IMR-90 (cell line): ENCODE measurements at regions not wholly inside any gene's neighbourhood (a gene's known extent, or its start where the extent isn't known, plus 50 kb on each side); places are given as distances from the start of the nearest gene placed in this dataset.

Source experiments
- ATAC-seq: fragments of 200-7000 bp; cut with Tn5 transposase; 2 replicates; pipeline ENCODE4 v1.9.1; 2020; ENCODE audit warnings: low read depth, mild to moderate bottlenecking, moderate library complexity
- BruUV-seq: library from RNA; stranded (reverse); fragments of 400-500 nt; replicated peaks from 2 replicates; lab custom pipeline; 2021; lab: Mats Ljungman, UMichigan
- CTCF ChIA-PET: fragments of 300-600 bp; formaldehyde crosslinking; extraction: SDS; loops from one replicate; lab custom pipeline; 2021; ENCODE audit warnings: antibody characterized with exemption; lab: Yijun Ruan, JAX
- POLR2A ChIA-PET: fragments of 300-600 bp; sonication (Branson Sonifier 250); formaldehyde crosslinking; loops from one replicate; lab custom pipeline; 2022; ENCODE audit warnings: antibody characterized with exemption; ENCODE audit not compliant: unreplicated experiment; lab: Charles Lee
- DNase-seq: peaks from one replicate; pipeline ENCODE4 v3.0.0; 2013
- H2AFZ ChIP-seq: replicated peaks from 2 replicates; pipeline ENCODE3; 2013; ENCODE audit warnings: low read length, mild to moderate bottlenecking; ENCODE audit not compliant: poor library complexity
- H2AK5ac ChIP-seq: 2 replicates; pipeline ENCODE4 v1.6.1; 2013; ENCODE audit warnings: low read depth, low read length, inconsistent platforms
- H2AK9ac ChIP-seq: replicated peaks from 2 replicates; pipeline ENCODE3; 2013; ENCODE audit warnings: mild to moderate bottlenecking, low read depth, low read length, moderate library complexity; ENCODE audit not compliant: poor library complexity
- H2BK120ac ChIP-seq: 2 replicates; pipeline ENCODE4 v1.6.1; 2013; ENCODE audit warnings: low read depth, low read length, inconsistent platforms
- H2BK15ac ChIP-seq: 3 replicates; pipeline ENCODE4 v1.6.1; 2013; ENCODE audit warnings: low read depth, low read length, inconsistent platforms
- H2BK20ac ChIP-seq: 2 replicates; pipeline ENCODE4 v1.6.1; 2013; ENCODE audit warnings: low read depth, mild to moderate bottlenecking, inconsistent platforms, low read length, moderate library complexity
- H2BK5ac ChIP-seq: 2 replicates; pipeline ENCODE4 v1.6.1; 2013; ENCODE audit warnings: mild to moderate bottlenecking, low read depth, low read length, inconsistent platforms; ENCODE audit not compliant: poor library complexity, severe bottlenecking
- H3K14ac ChIP-seq: replicated peaks from 2 replicates; pipeline ENCODE4 v1.6.1; 2013; ENCODE audit warnings: low read depth, low read length, inconsistent platforms
- H3K18ac ChIP-seq: 2 replicates; pipeline ENCODE4 v1.6.1; 2013; ENCODE audit warnings: low read depth, low read length, control low read depth
- H3K23ac ChIP-seq: 2 replicates; pipeline ENCODE4 v1.6.1; 2013; ENCODE audit warnings: low read depth, low read length, inconsistent platforms
- H3K27ac ChIP-seq: 2 replicates; pipeline ENCODE4 v1.5.1; 2013; ENCODE audit warnings: mild to moderate bottlenecking, control low read depth, low read length; ENCODE audit not compliant: insufficient read depth
- H3K27me3 ChIP-seq: 2 replicates; pipeline ENCODE4 v1.6.1; 2013; ENCODE audit warnings: low read length; ENCODE audit not compliant: control insufficient read depth, insufficient read depth
- H3K36me3 ChIP-seq: 2 replicates; pipeline ENCODE4 v1.6.1; 2013; ENCODE audit warnings: low read length, mixed read lengths; ENCODE audit not compliant: control insufficient read depth, insufficient read depth
- H3K4ac ChIP-seq: 2 replicates; pipeline ENCODE4 v1.6.1; 2013; ENCODE audit warnings: low read depth, low read length, inconsistent platforms
- H3K4me1 ChIP-seq: 2 replicates; pipeline ENCODE4 v1.6.1; 2013; ENCODE audit warnings: low read length, mixed read lengths; ENCODE audit not compliant: control insufficient read depth, insufficient read depth
- H3K4me2 ChIP-seq: 2 replicates; pipeline ENCODE4 v1.6.1; 2013; ENCODE audit warnings: low read depth, mild to moderate bottlenecking, control low read depth, low read length, moderate library complexity
- H3K4me3 ChIP-seq: 2 replicates; pipeline ENCODE4 v1.5.1; 2013; ENCODE audit warnings: low read depth, mild to moderate bottlenecking, control low read depth, low read length, moderate library complexity; ENCODE audit not compliant: insufficient read depth
- H3K56ac ChIP-seq: 2 replicates; pipeline ENCODE4 v1.6.1; 2013; ENCODE audit warnings: low read length, inconsistent platforms; ENCODE audit not compliant: insufficient read depth; ENCODE audit errors: extremely low read depth
- H3K79me1 ChIP-seq, 2 experiments: 2 replicates each; pipeline ENCODE4 v1.6.1; 2013; ENCODE audit warnings: low read length in 2 of 2, inconsistent platforms in 1 of 2, low read depth in 1 of 2
- H3K9ac ChIP-seq: 2 replicates; pipeline ENCODE4 v1.6.1; 2013; ENCODE audit warnings: low read depth, low read length, control low read depth
- H3K9me1 ChIP-seq: 2 replicates; pipeline ENCODE4 v1.6.1; 2013; ENCODE audit warnings: low read length, inconsistent platforms; ENCODE audit not compliant: insufficient read depth
- H3K9me3 ChIP-seq: 2 replicates; pipeline ENCODE4 v1.6.1; 2013; ENCODE audit warnings: low read length; ENCODE audit not compliant: control insufficient read depth, insufficient read depth
- H4K20me1 ChIP-seq: 2 replicates; pipeline ENCODE4 v1.6.1; 2013; ENCODE audit warnings: low read length, inconsistent platforms; ENCODE audit not compliant: insufficient read depth
- H4K5ac ChIP-seq: 2 replicates; pipeline ENCODE4 v1.6.1; 2013; ENCODE audit warnings: mild to moderate bottlenecking, low read depth, low read length, control low read depth
- H4K8ac ChIP-seq, 2 experiments: 2 replicates each; pipeline ENCODE4 v1.6.1; 2013; ENCODE audit warnings: low read depth in 2 of 2, low read length in 2 of 2, control low read depth in 1 of 2, inconsistent platforms in 1 of 2
- H4K91ac ChIP-seq: 2 replicates; pipeline ENCODE4 v1.6.1; 2013; ENCODE audit warnings: low read depth, low read length, inconsistent platforms; ENCODE audit not compliant: insufficient read depth
- CEBPB ChIP-seq: IDR thresholded peaks from 2 replicates; pipeline ENCODE4 v1.6.1; 2012; ENCODE audit warnings: low read depth, low read length, improper control_type of control experiment
- CHD1 ChIP-seq: IDR thresholded peaks from 2 replicates; pipeline ENCODE4 v1.6.1; 2012; ENCODE audit warnings: low read depth, low read length, improper control_type of control experiment
- MAFK ChIP-seq: IDR thresholded peaks from 2 replicates; pipeline ENCODE4 v1.6.1; 2012; ENCODE audit warnings: low read depth, low read length, improper control_type of control experiment
- MAZ ChIP-seq: IDR thresholded peaks from 2 replicates; pipeline ENCODE4 v1.6.1; 2012; ENCODE audit warnings: low read depth, mild to moderate bottlenecking, low read length, improper control_type of control experiment, moderate library complexity, borderline replicate concordance
- MXI1 ChIP-seq: IDR thresholded peaks from 2 replicates; pipeline ENCODE4 v1.6.1; 2012; ENCODE audit warnings: low read depth, mild to moderate bottlenecking, low read length, moderate library complexity, borderline replicate concordance
- NFE2L2 ChIP-seq: fragments of 150-350 bp; IDR thresholded peaks from 2 replicates; pipeline ENCODE4 v1.6.1; 2016; ENCODE audit warnings: low read depth, mild to moderate bottlenecking, low read length
- POLR2A ChIP-seq: IDR thresholded peaks from 2 replicates; pipeline ENCODE4 v1.6.1; 2012; ENCODE audit warnings: mild to moderate bottlenecking, low read depth, low read length
- RCOR1 ChIP-seq: IDR thresholded peaks from 2 replicates; pipeline ENCODE4 v1.6.1; 2012; ENCODE audit warnings: mild to moderate bottlenecking, low read length, improper control_type of control experiment; ENCODE audit not compliant: insufficient replicate concordance
- RFX5 ChIP-seq: IDR thresholded peaks from 2 replicates; pipeline ENCODE4 v1.8.0; 2012; ENCODE audit warnings: low read depth, mild to moderate bottlenecking, low read length, moderate library complexity
- SMC3 ChIP-seq: fragments of 150-350 bp; IDR thresholded peaks from 2 replicates; pipeline ENCODE4 v1.6.1; 2016; ENCODE audit warnings: low read depth, mild to moderate bottlenecking, antibody characterized with exemption, low read length, moderate library complexity
- WGBS, 2 experiments: methylation state at CpG; one replicate each; pipeline versions ENCODE4 v1.1.5 to v1.1.7; 2013; ENCODE audit warnings: missing lambda C conversion rate in 2 of 2; ENCODE audit not compliant: insufficient read length in 1 of 2; ENCODE audit errors: extremely low coverage in 2 of 2; 5-methylcytosine and 5-hydroxymethylcytosine counted together
- dilution Hi-C: fragments of 300-500 bp; cut with HindIII; formaldehyde crosslinking; loops from one replicate; pipeline ENCODE4 v1.14.3; 2018; ENCODE audit warnings: low sequenced_read_pairs; ENCODE audit not compliant: unreplicated experiment
- in situ Hi-C: fragments of 300-500 bp; cut with MboI; formaldehyde crosslinking; loops from 3 replicates; pipeline ENCODE4 v1.14.3; 2019; ENCODE audit warnings: low sequenced_read_pairs, inconsistent platforms, mixed read lengths
- intact Hi-C: fragments of 100-400 bp; cut with micrococcal nuclease; formaldehyde crosslinking; loops from 2 replicates; pipeline ENCODE4 v1.10.0; 2022
- TF ChIP-seq, protein P1 (sequence below): fragments of 150-350 bp; IDR thresholded peaks from 2 replicates; pipeline ENCODE4 v1.6.1; 2017; ENCODE audit warnings: mild to moderate bottlenecking, antibody characterized with exemption, low read length, low read depth
- TF ChIP-seq, protein P2 (sequence below): fragments of 150-350 bp; IDR thresholded peaks from 2 replicates; pipeline ENCODE4 v1.6.1; 2016; ENCODE audit warnings: low read depth, mild to moderate bottlenecking, low read length, moderate library complexity, borderline replicate concordance
- TF ChIP-seq, protein P3 (sequence below): conservative IDR thresholded peaks from 2 replicates; pipeline ENCODE4 v1.5.1; 2012; ENCODE audit warnings: mild to moderate bottlenecking, low read depth, low read length, improper control_type of control experiment

DNA sequence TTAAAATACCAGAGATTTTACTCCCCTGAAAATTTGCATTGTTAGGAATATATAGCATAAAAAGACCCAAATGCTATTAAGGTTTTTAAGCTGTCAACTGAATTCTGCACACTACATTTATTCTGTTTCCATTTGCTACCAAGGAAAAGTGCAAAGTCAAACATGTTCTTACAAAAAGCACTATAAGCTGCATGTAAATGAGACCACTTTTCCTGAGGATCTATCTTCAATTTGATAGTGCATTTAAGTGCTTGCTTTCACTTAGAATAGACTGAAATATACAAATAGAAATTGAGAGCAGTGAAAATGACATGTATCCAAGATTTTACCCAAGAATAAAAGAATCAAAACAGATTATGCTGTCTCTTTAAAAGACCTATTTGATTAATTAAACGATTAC, 1216.2 kb downstream of the ROBO2 start:
- no peaks in the 10 kb centered on the region for H3K27me3 ChIP-seq
- H3K9ac ChIP-seq: no peak overlapping the region
- ATAC-seq (no peak), DNase-seq (no peak)
- H3K9me1 ChIP-seq: no peaks in the 10 kb centered on the region
- no peaks in the 10 kb centered on the region for H3K79me1 ChIP-seq
- intact Hi-C loops (loop anchor here (5.0 kb wide), 1 partner anchor 144 kb away; no protein-coding TSS in a partner anchor), in situ Hi-C loops (loop anchor here (25.0 kb wide), 1 partner anchor 781 kb away; no protein-coding TSS in a partner anchor), dilution Hi-C loops (no loop called here)
- H3K4me1 ChIP-seq: no peaks in the 10 kb centered on the region; the same call in none of the 2 replicates
- peak overlapping the region; percentile 67; the same call in 1 of the 3 replicates for H2BK15ac ChIP-seq
- no peaks in the 10 kb centered on the region for H3K36me3 ChIP-seq
- no peaks in the 10 kb centered on the region for H4K20me1 ChIP-seq
- no peaks in the 10 kb centered on the region for H3K9me3 ChIP-seq
- H3K27ac ChIP-seq: peak overlapping the region; percentile 81; the same call in 1 of the 2 replicates
- CTCF ChIA-PET: no interaction called here
- WGBS, 2 experiments: no CpG with 5 or more reads among the region's 1 CpG
- H2BK20ac ChIP-seq: peak overlapping the region; percentile 87
- BruUV-seq: no TSS peak
- no peak overlapping the region for H2AK9ac ChIP-seq
- H2BK5ac ChIP-seq: peak overlapping the region; percentile 74
- H4K91ac ChIP-seq: peak overlapping the region; percentile 91
- H2AK5ac ChIP-seq: no peak overlapping the region
- no peak overlapping the region for H3K4me2 ChIP-seq
- H4K5ac ChIP-seq: peak overlapping the region; percentile 42; the same call in 1 of the 2 replicates
- H2BK120ac ChIP-seq: peak overlapping the region; percentile 87
- peak overlapping the region; percentile 52; the same call in 1 of the 2 replicates for H3K23ac ChIP-seq
- peak overlapping the region; percentile 44 to 66; a peak in 2 of 4 replicates for H4K8ac ChIP-seq
- no peak for TF ChIP-seq CHD1
- no peak for TF ChIP-seq SMC3
- no peak for TF ChIP-seq NFE2L2
- TF ChIP-seq, protein P1, sequence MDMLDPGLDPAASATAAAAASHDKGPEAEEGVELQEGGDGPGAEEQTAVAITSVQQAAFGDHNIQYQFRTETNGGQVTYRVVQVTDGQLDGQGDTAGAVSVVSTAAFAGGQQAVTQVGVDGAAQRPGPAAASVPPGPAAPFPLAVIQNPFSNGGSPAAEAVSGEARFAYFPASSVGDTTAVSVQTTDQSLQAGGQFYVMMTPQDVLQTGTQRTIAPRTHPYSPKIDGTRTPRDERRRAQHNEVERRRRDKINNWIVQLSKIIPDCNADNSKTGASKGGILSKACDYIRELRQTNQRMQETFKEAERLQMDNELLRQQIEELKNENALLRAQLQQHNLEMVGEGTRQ: no peak
- no peak for TF ChIP-seq MAFK
- no peak for TF ChIP-seq RCOR1
- no peak for TF ChIP-seq MXI1
- TF ChIP-seq RFX5: no peak
- no peak for TF ChIP-seq POLR2A
- no peak for TF ChIP-seq CEBPB
- TF ChIP-seq MAZ: no peak
- TF ChIP-seq, protein P2, sequence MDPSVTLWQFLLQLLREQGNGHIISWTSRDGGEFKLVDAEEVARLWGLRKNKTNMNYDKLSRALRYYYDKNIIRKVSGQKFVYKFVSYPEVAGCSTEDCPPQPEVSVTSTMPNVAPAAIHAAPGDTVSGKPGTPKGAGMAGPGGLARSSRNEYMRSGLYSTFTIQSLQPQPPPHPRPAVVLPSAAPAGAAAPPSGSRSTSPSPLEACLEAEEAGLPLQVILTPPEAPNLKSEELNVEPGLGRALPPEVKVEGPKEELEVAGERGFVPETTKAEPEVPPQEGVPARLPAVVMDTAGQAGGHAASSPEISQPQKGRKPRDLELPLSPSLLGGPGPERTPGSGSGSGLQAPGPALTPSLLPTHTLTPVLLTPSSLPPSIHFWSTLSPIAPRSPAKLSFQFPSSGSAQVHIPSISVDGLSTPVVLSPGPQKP: no peak
- TF ChIP-seq, protein P3, sequence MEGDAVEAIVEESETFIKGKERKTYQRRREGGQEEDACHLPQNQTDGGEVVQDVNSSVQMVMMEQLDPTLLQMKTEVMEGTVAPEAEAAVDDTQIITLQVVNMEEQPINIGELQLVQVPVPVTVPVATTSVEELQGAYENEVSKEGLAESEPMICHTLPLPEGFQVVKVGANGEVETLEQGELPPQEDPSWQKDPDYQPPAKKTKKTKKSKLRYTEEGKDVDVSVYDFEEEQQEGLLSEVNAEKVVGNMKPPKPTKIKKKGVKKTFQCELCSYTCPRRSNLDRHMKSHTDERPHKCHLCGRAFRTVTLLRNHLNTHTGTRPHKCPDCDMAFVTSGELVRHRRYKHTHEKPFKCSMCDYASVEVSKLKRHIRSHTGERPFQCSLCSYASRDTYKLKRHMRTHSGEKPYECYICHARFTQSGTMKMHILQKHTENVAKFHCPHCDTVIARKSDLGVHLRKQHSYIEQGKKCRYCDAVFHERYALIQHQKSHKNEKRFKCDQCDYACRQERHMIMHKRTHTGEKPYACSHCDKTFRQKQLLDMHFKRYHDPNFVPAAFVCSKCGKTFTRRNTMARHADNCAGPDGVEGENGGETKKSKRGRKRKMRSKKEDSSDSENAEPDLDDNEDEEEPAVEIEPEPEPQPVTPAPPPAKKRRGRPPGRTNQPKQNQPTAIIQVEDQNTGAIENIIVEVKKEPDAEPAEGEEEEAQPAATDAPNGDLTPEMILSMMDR: no peak
- 0 out of 2 replicates have a peak overlapping the region, but pooled peaks have one; percentile 4 for H3K56ac ChIP-seq
- peak overlapping the region; percentile 79 for H3K4ac ChIP-seq
- no peak overlapping the region for H2AFZ ChIP-seq
- no peak overlapping the region for H3K4me3 ChIP-seq
- POLR2A ChIA-PET: no interaction called here
- H3K14ac ChIP-seq: peak overlapping the region; percentile 83
- peak overlapping the region; percentile 73 for H3K18ac ChIP-seq
